CD4-positive, CD25-positive, alpha-beta regulatory T cell (primary cell): ENCODE measurements at regions not wholly inside any gene's neighbourhood (a gene's known extent, or its start where the extent isn't known, plus 50 kb on each side); places are given as distances from the start of the nearest gene placed in this dataset.

Experiments
- ATAC-seq, 2 donors: fragments of 150-1000 bp; cut with Tn5 transposase; one replicate each; pipeline ENCODE4 v1.10.0; 2021; ENCODE audit warnings: low read depth in 2 of 2, moderate number of reproducible peaks in 2 of 2, moderate library complexity in 1 of 2
- DNase-seq, 3 donors: peaks; one replicate each; pipeline versions ENCODE4 v3.0.0 to v3.0.0-alpha.2; 2012 to 2022; ENCODE audit warnings: mixed read lengths in 1 of 3
- H3K27ac ChIP-seq: one replicate; pipeline ENCODE4 v1.7.0; 2013; ENCODE audit warnings: mild to moderate bottlenecking, low read length; ENCODE audit not compliant: insufficient read depth, poor library complexity, severe bottlenecking
- H3K27me3 ChIP-seq: one replicate; pipeline ENCODE4 v1.7.0; 2013; ENCODE audit warnings: low read length; ENCODE audit not compliant: control insufficient read depth, insufficient read depth
- H3K36me3 ChIP-seq: one replicate; pipeline ENCODE4 v1.7.0; 2013; ENCODE audit warnings: mild to moderate bottlenecking, low read length, moderate library complexity; ENCODE audit not compliant: control insufficient read depth, insufficient read depth
- H3K4me1 ChIP-seq: 2 replicates; pipeline ENCODE4 v1.7.0; 2013; ENCODE audit warnings: mild to moderate bottlenecking, low read length; ENCODE audit not compliant: insufficient read depth, control insufficient read depth, poor library complexity, severe bottlenecking
- H3K4me3 ChIP-seq: one replicate; pipeline ENCODE4 v1.7.0; 2013; ENCODE audit warnings: low read depth, mild to moderate bottlenecking, low read length, moderate library complexity
- H3K9me3 ChIP-seq, 2 experiments: 1 replicate in 1 of 2; 2 replicates in 1 of 2; pipeline ENCODE4 v1.7.0; 2013; ENCODE audit warnings: low read length in 2 of 2, mild to moderate bottlenecking in 1 of 2, moderate library complexity in 1 of 2; ENCODE audit not compliant: control insufficient read depth in 2 of 2
- H3K27ac Mint-ChIP-seq, 3 donors: one replicate each; pipeline ENCODE4 v1.8.0; 2020 to 2022; ENCODE audit warnings: mild to moderate bottlenecking in 3 of 3, mixed read lengths in 3 of 3, moderate library complexity in 2 of 3
- H3K27me3 Mint-ChIP-seq: one replicate; pipeline ENCODE4 v1.8.0; 2022; ENCODE audit warnings: mild to moderate bottlenecking, mixed read lengths
- H3K36me3 Mint-ChIP-seq: one replicate; pipeline ENCODE4 v1.8.0; 2020; ENCODE audit warnings: mixed read lengths
- H3K4me1 Mint-ChIP-seq, 4 donors: one replicate each; pipeline ENCODE4 v1.8.0; 2020 to 2022; ENCODE audit warnings: mixed read lengths in 4 of 4, mild to moderate bottlenecking in 1 of 4
- H3K4me3 Mint-ChIP-seq, 4 donors: one replicate each; pipeline ENCODE4 v1.8.0; 2020 to 2022; ENCODE audit warnings: mild to moderate bottlenecking in 4 of 4, mixed read lengths in 4 of 4, moderate library complexity in 3 of 4
- H3K9me3 Mint-ChIP-seq, 7 donors: one replicate each; pipeline ENCODE4 v1.8.0; 2020 to 2022; ENCODE audit warnings: mixed read lengths in 7 of 7, mild to moderate bottlenecking in 3 of 7, moderate library complexity in 2 of 7

DNA sequence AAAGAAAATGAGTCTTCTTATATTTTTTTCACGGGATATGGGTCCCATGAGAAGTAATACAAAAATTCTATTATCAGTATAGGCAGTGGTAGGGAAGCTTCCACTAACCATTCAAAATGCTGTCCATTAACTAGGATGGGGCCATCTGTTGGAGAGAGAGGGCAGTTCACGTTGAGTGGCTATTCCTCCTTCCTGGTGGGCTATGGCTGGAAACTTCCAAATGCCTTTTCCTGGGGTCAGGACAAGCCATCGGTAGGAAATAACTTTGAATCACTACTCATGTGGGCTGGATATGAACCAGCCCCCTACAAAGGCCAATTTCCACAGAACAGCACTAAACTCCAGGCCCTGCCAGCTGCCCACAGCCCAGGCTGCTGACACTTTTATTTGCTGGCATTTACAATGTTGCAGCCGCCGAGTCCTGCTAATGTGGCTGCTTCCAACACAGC, 156.1 kb upstream of the HNRNPA3 start:
- peaks cover 0 to 2% (median 0%) of the 10 kb centered on the region in 4 donors for H3K4me1 Mint-ChIP-seq
- H3K27me3 ChIP-seq: peaks cover 8% of the 10 kb centered on the region
- no peaks in the 10 kb centered on the region for H3K36me3 ChIP-seq
- H3K36me3 Mint-ChIP-seq: no peaks in the 10 kb centered on the region
- no peak overlapping the region for H3K4me3 Mint-ChIP-seq
- H3K4me1 ChIP-seq: no peaks in the 10 kb centered on the region
- H3K27ac ChIP-seq: no peak overlapping the region
- peaks cover 12% of the 10 kb centered on the region for H3K27me3 Mint-ChIP-seq
- no peaks in the 10 kb centered on the region for H3K9me3 ChIP-seq
- ATAC-seq: no peak
- H3K9me3 Mint-ChIP-seq: peaks cover 0 to 2% (median 0%) of the 10 kb centered on the region in 7 donors
- no peak for DNase-seq
- H3K27ac Mint-ChIP-seq: no peak overlapping the region
- H3K4me3 ChIP-seq: no peak overlapping the region

DNA sequence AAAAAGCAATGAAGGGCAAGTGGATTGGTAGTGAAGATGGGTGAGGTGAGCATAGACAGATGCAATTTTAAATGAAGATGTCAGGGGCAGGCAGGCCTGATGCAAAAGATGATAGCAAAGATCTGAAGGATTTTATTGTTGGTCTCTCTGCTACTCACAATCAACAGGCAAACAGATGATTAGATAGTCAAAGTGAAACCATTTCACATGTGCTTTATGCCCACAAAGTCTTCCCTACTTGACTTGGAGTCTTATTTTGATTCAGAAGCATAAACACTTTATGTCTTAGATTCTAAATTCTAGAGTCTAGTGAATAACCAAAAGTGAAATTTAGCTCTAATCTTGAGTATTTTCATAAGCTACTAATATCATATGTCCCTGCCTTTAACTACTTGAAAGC, 153.8 kb upstream of the HNRNPA3 start:
- Histone ChIP-seq H3K36me3 (no peaks in the 10 kb centered on the region), H3K27ac (no peak overlapping the region), H3K27me3 (peaks cover 8% of the 10 kb centered on the region), H3K9me3 (no peaks in the 10 kb centered on the region), H3K4me1 (no peaks in the 10 kb centered on the region), H3K4me3 (no peak overlapping the region)
- Mint-ChIP-seq H3K36me3 (no peaks in the 10 kb centered on the region), H3K9me3 (peaks cover 0 to 2% (median 0%) of the 10 kb centered on the region in 7 donors), H3K27me3 (peaks cover 12% of the 10 kb centered on the region), H3K4me3 (no peak overlapping the region), H3K4me1 (peaks cover 0 to 2% (median 0%) of the 10 kb centered on the region in 4 donors), H3K27ac (no peak overlapping the region)
- DNase-seq (peak in 1 of 3 donors; percentile 30), ATAC-seq (no peak)

DNA sequence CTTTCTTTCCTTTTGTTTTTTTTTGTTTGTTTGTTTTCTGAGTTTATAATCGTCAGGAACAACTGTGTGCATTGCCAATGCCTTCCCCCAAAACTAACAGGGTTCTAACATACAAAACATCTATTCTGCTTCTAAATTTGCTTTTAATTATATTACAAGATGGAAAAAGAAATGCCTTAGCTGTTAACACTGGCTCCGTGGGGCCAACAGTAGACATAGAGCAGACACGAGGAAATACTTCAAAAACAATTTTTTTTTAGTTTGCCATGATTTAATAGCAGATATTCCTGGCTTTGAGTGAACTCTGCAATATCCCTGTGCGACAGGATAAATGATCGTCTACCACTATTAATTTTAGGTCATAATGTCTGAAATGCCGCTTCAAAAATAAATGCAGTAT, 153.3 kb upstream of the HNRNPA3 start:
- no peak overlapping the region for H3K4me3 Mint-ChIP-seq
- H3K9me3 Mint-ChIP-seq: peaks cover 0 to 2% (median 0%) of the 10 kb centered on the region in 7 donors
- no peaks in the 10 kb centered on the region for H3K36me3 Mint-ChIP-seq
- Histone ChIP-seq H3K4me3 (no peak overlapping the region), H3K27ac (no peak overlapping the region), H3K27me3 (peaks cover 8% of the 10 kb centered on the region), H3K4me1 (no peaks in the 10 kb centered on the region), H3K36me3 (no peaks in the 10 kb centered on the region), H3K9me3 (no peaks in the 10 kb centered on the region)
- ATAC-seq (no peak), DNase-seq (no peak)
- peaks cover 0 to 2% (median 0%) of the 10 kb centered on the region in 4 donors for H3K4me1 Mint-ChIP-seq
- H3K27ac Mint-ChIP-seq: no peak overlapping the region
- peaks cover 13% of the 10 kb centered on the region for H3K27me3 Mint-ChIP-seq

DNA sequence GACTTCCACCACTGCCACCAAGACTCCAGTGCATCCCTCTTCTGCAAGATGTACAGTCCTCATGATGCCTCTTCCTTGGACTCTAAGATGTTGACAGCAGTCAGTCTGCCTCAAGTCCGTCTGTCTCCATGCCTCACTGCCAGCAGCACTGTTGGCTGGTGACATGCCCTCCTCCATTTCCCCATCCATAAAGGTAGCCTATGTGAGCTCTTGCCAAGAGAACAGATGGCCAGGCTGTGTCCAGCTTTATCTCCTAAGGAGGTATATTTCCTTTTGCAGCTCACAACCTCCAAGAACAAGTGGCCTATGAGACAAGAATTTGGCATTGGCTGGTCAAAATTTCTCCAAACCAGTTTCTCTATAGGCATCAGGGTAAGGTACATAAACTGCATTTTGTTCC, 149.3 kb upstream of the HNRNPA3 start:
- peaks cover 26% of the 10 kb centered on the region for H3K27me3 Mint-ChIP-seq
- H3K4me1 Mint-ChIP-seq: peaks cover 0 to 2% (median 0%) of the 10 kb centered on the region in 4 donors

DNA sequence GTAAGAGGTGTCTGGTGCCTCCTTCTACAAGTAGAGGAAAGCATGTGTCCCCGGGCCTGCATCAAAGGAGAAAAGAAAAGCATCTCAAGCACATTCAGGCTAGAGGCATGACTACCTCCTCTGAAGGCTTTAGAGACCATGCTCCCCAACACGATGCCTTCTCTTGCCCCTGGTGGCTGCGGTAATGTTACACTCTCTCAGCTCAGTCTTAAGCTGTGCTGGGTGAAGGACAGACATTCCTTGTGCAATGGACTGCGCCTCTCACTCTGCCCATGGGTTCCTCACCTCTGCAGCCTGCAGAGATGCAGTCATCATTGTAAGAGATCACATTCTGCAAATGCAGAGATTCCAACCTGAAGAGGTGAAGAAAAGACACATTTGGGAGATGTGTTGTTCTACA, 148.2 kb upstream of the HNRNPA3 start:
- H3K27me3 Mint-ChIP-seq: peaks cover 26% of the 10 kb centered on the region
- H3K27ac ChIP-seq: no peak overlapping the region

More for the DNA sequence above, 149.3 kb upstream of the HNRNPA3 start:
- ATAC-seq: no peak
- Histone ChIP-seq H3K27ac (no peak overlapping the region), H3K36me3 (no peaks in the 10 kb centered on the region), H3K4me3 (no peak overlapping the region), H3K27me3 (peaks cover 18% of the 10 kb centered on the region), H3K9me3 (no peaks in the 10 kb centered on the region), H3K4me1 (no peaks in the 10 kb centered on the region)
- no peaks in the 10 kb centered on the region for H3K36me3 Mint-ChIP-seq
- H3K4me3 Mint-ChIP-seq: no peak overlapping the region
- peaks cover 0 to 2% (median 0%) of the 10 kb centered on the region in 7 donors for H3K9me3 Mint-ChIP-seq
- no peak for DNase-seq
- no peak overlapping the region for H3K27ac Mint-ChIP-seq

DNA sequence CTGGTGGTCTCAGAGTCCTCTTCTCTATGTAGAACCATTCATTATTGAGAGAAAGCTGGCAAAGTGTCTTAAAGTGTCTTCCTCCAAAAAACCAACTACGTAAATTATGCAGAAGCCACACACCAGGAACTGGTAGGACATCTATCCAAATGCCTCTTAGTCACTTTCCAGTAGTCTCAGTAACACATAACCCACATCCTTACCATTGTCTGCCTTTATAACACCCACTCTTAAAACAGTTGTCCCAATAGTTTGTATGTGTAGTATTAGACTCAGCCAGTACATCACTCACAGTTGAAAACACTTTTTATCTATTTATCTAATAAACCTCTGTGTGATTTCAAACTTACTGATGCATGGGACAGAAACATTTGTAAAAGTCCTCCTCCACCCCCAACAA, 143.6 kb upstream of the HNRNPA3 start:
- Histone ChIP-seq H3K9me3 (no peaks in the 10 kb centered on the region), H3K4me1 (no peaks in the 10 kb centered on the region), H3K27me3 (peaks cover 12% of the 10 kb centered on the region), H3K27ac (no peak overlapping the region), H3K36me3 (no peaks in the 10 kb centered on the region), H3K4me3 (no peak overlapping the region)
- Mint-ChIP-seq H3K9me3 (peaks cover 0 to 6% (median 0%) of the 10 kb centered on the region in 7 donors), H3K4me3 (no peak overlapping the region), H3K4me1 (no peaks in the 10 kb centered on the region), H3K36me3 (no peaks in the 10 kb centered on the region), H3K27me3 (peaks cover 21% of the 10 kb centered on the region), H3K27ac (no peak overlapping the region)
- DNase-seq (no peak), ATAC-seq (no peak)

More for the DNA sequence above, 148.2 kb upstream of the HNRNPA3 start:
- Histone ChIP-seq H3K9me3 (no peaks in the 10 kb centered on the region), H3K27me3 (peaks cover 18% of the 10 kb centered on the region), H3K4me3 (no peak overlapping the region), H3K36me3 (no peaks in the 10 kb centered on the region), H3K4me1 (no peaks in the 10 kb centered on the region)
- ATAC-seq: no peak
- no peaks in the 10 kb centered on the region for H3K36me3 Mint-ChIP-seq
- H3K4me3 Mint-ChIP-seq: no peak overlapping the region
- H3K4me1 Mint-ChIP-seq: no peaks in the 10 kb centered on the region
- no peaks in the 10 kb centered on the region for H3K9me3 Mint-ChIP-seq
- no peak for DNase-seq
- peak overlapping the region in 1 of 3 donors; percentile 3 for H3K27ac Mint-ChIP-seq

DNA sequence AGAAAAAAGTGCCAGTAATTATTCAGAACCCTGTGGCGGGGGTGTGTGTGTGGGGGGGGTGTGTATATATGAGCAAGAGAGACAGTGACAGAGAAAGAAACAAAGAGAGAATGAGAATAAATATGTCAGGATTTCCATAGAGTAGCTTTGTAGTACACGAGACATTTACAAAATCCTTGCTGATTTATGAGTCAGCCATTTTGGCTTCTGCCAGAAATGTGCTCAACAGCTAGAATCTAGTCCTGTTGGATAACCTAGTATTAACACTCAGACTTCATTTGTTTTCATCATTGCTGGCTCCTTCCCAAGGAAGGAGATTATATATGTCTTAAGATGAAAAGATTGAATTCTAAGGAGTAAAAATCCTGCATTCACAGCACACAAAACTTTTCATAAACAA, 140.5 kb upstream of the HNRNPA3 start:
- no peak overlapping the region for H3K27ac Mint-ChIP-seq

DNA sequence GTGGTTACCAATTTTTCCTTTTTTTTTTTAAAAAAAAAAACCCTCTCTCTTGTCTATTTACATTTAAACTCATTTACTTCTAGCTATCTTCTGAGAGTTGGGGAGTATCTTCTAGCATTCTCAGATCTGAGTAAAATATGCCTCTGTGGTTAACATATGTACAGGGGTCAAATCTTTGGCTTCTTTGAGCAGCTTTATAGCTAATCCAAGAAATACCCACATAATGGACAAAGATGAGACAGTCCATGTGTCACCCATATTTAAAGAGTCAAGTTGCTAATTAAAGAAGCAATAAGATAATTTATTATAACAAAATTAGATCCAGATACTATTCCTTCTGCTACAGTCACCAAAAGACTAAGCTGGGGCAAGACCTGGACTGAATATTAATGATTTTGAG, 139.0 kb upstream of the HNRNPA3 start:
- H3K27ac ChIP-seq: no peak overlapping the region
- no peak overlapping the region for H3K27ac Mint-ChIP-seq
- no peaks in the 10 kb centered on the region for H3K36me3 Mint-ChIP-seq
- H3K4me1 Mint-ChIP-seq: no peaks in the 10 kb centered on the region
- peaks cover 2% of the 10 kb centered on the region for H3K27me3 ChIP-seq
- peaks cover 17% of the 10 kb centered on the region for H3K27me3 Mint-ChIP-seq
- peaks cover 0 to 6% (median 0%) of the 10 kb centered on the region in 7 donors for H3K9me3 Mint-ChIP-seq
- no peak for ATAC-seq
- H3K4me1 ChIP-seq: no peaks in the 10 kb centered on the region
- DNase-seq: no peak
- H3K36me3 ChIP-seq: no peaks in the 10 kb centered on the region
- H3K4me3 Mint-ChIP-seq: no peak overlapping the region
- no peak overlapping the region for H3K4me3 ChIP-seq
- H3K9me3 ChIP-seq: no peaks in the 10 kb centered on the region

More for the DNA sequence above, 140.5 kb upstream of the HNRNPA3 start:
- Mint-ChIP-seq H3K4me1 (no peaks in the 10 kb centered on the region), H3K9me3 (peaks cover 0 to 6% (median 0%) of the 10 kb centered on the region in 7 donors), H3K36me3 (no peaks in the 10 kb centered on the region), H3K27me3 (peaks cover 19% of the 10 kb centered on the region), H3K4me3 (no peak overlapping the region)
- Histone ChIP-seq H3K4me1 (no peaks in the 10 kb centered on the region), H3K27me3 (peaks cover 4% of the 10 kb centered on the region), H3K4me3 (no peak overlapping the region), H3K36me3 (no peaks in the 10 kb centered on the region), H3K9me3 (no peaks in the 10 kb centered on the region), H3K27ac (no peak overlapping the region)
- DNase-seq (no peak), ATAC-seq (no peak)
